Liver (tissue), 8 donors: ENCODE measurements at regions not wholly inside any gene's neighbourhood (a gene's known extent, or its start where the extent isn't known, plus 50 kb on each side); places are given as distances from the start of the nearest gene placed in this dataset.

Experiments
- DNase-seq: peaks from one replicate; pipeline ENCODE4 v3.0.0-alpha.2; 2017; ENCODE audit warnings: low spot score
- H3K27ac ChIP-seq, 2 donors: one replicate each; pipeline ENCODE4 v1.7.0; 2013; ENCODE audit warnings: inconsistent platforms in 2 of 2, low read length in 2 of 2, control low read depth in 1 of 2, low read depth in 1 of 2, mild to moderate bottlenecking in 1 of 2
- H3K27me3 ChIP-seq, 4 donors: one replicate each; pipeline versions ENCODE4 v1.6.1 to v1.7.0; 2013; ENCODE audit warnings: low read length in 3 of 4, inconsistent platforms in 1 of 4, mild to moderate bottlenecking in 1 of 4, moderate library complexity in 1 of 4; ENCODE audit not compliant: control insufficient read depth in 4 of 4, insufficient read depth in 4 of 4
- H3K36me3 ChIP-seq, 4 donors: one replicate each; pipeline versions ENCODE4 v1.6.1 to v1.7.0; 2013; ENCODE audit warnings: low read length in 3 of 4, mild to moderate bottlenecking in 3 of 4, low read depth in 1 of 4, moderate library complexity in 1 of 4; ENCODE audit not compliant: control insufficient read depth in 4 of 4, insufficient read depth in 3 of 4
- H3K4me1 ChIP-seq, 4 donors: one replicate each; pipeline versions ENCODE4 v1.6.1 to v1.7.0; 2013; ENCODE audit warnings: low read length in 3 of 4, mild to moderate bottlenecking in 3 of 4, moderate library complexity in 1 of 4; ENCODE audit not compliant: control insufficient read depth in 4 of 4, insufficient read depth in 4 of 4
- H3K4me3 ChIP-seq, 3 donors: one replicate each; pipeline versions ENCODE4 v1.6.1 to v1.7.0; 2013; ENCODE audit warnings: low read length in 3 of 3, control low read depth in 1 of 3, low read depth in 1 of 3, mild to moderate bottlenecking in 1 of 3
- H3K9ac ChIP-seq, 2 donors: one replicate each; pipeline ENCODE4 v1.7.0; 2013; ENCODE audit warnings: low read length in 2 of 2, mild to moderate bottlenecking in 2 of 2, moderate library complexity in 2 of 2, control low read depth in 1 of 2, low read depth in 1 of 2
- H3K9me3 ChIP-seq, 4 donors: one replicate each; pipeline versions ENCODE4 v1.6.1 to v1.7.0; 2013; ENCODE audit warnings: low read length in 3 of 4; ENCODE audit not compliant: control insufficient read depth in 4 of 4
- FOXA1 ChIP-seq: IDR thresholded peaks from 2 replicates; pipeline ENCODE4 v1.6.1; 2016; ENCODE audit warnings: antibody characterized with exemption
- FOXA2 ChIP-seq: IDR thresholded peaks from 2 replicates; pipeline ENCODE4 v1.6.1; 2016; ENCODE audit warnings: antibody characterized with exemption
- HNF4G ChIP-seq: IDR thresholded peaks from 2 replicates; pipeline ENCODE4 v1.6.1; 2016; ENCODE audit warnings: antibody characterized with exemption
- NR2F2 ChIP-seq: IDR thresholded peaks from 2 replicates; pipeline ENCODE4 v1.6.1; 2016; ENCODE audit warnings: antibody characterized with exemption
- RAD21 ChIP-seq, 2 donors: IDR thresholded peaks; 2 replicates each; pipeline ENCODE4 v1.6.1; 2016; ENCODE audit warnings: antibody characterized with exemption in 2 of 2, mild to moderate bottlenecking in 2 of 2
- SP1 ChIP-seq: IDR thresholded peaks from 2 replicates; pipeline ENCODE4 v1.6.1; 2018; ENCODE audit warnings: antibody characterized with exemption, mild to moderate bottlenecking
- TAF1 ChIP-seq: conservative IDR thresholded peaks from 2 replicates; pipeline ENCODE4 v1.6.1; 2016; ENCODE audit warnings: antibody characterized with exemption, mild to moderate bottlenecking
- YY1 ChIP-seq: IDR thresholded peaks from 2 replicates; pipeline ENCODE4 v1.6.1; 2016; ENCODE audit warnings: antibody characterized with exemption, mild to moderate bottlenecking
- WGBS: extraction: QIAGEN DNeasy Blood & Tissue Kit; methylation state at CpG from one replicate; pipeline ENCODE4 v1.1.7; 2013; 5-methylcytosine and 5-hydroxymethylcytosine counted together
- TF ChIP-seq, protein P1 (sequence below): IDR thresholded peaks from 2 replicates; pipeline ENCODE4 v1.6.1; 2016; ENCODE audit warnings: antibody characterized with exemption
- TF ChIP-seq, protein P2 (sequence below): IDR thresholded peaks from 2 replicates; pipeline ENCODE4 v1.6.1; 2016; ENCODE audit warnings: antibody characterized with exemption, mild to moderate bottlenecking
- TF ChIP-seq, protein P3 (sequence below): fragments of 150-350 bp; IDR thresholded peaks from 2 replicates; pipeline ENCODE4 v1.5.1; 2017; ENCODE audit warnings: improper control_type of control experiment, low read depth, low read length; ENCODE audit not compliant: missing input control
- TF ChIP-seq, protein P4 (sequence below): IDR thresholded peaks from 2 replicates; pipeline ENCODE4 v1.6.1; 2016; ENCODE audit warnings: antibody characterized with exemption
- donor health status: healthy.
- donor health status: healthy.
- donor health status: healthy.
- donor health status: healthy.
- donor health status: healthy.

DNA sequence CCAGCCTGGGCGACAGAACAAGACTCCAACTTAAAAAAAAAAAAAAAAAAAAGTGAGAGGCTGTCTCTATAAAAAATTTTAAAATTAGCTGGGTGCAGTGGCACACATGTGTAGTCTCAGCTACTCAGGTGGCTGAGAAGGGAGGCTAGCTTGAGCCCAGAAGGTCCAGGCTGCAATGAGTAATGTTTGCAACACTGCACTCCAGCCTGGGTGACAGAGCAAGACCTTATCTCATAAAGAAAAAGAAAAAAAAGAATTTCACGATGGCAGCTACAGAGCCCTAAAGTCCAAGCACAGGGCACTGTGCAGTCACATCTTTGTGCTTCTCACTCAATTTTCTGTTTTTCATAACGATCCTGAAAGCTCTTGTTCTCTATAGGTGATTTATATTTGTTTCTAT, 209.5 kb upstream of the KCTD7 start (continued):
- TF ChIP-seq FOXA1, result no peak
- TF ChIP-seq YY1, result no peak
- TF ChIP-seq FOXA2, result no peak

DNA sequence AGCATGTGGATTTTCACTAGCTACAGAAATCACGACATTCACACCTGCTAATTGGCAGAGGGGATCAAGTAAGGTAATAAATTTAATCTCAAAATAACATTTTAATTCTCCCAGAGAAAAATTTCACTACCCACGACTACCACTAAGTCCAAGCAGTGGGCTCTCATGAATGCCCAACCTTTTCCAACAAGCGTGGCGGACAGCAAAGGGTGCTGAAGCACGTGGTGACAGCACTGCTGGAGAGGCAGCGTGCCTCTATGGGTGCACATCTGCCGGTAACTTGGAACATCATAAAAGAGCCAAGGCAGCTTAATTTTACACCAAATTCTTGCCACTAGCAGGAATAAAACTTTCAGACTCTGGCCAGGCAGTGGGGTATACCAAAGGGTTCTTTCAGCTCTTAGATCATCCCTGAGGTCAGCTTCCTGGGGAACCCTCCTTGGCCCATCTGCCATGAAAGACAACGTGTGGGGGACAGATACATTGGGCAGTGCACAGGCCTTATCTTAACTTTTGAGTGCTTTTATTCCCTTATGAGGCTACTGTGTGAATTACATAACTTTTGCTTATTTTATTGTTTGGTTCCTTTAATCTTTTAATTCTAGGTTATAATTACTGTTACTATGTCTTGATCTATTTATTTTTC, 206.7 kb upstream of the KCTD7 start:
- H3K4me3 ChIP-seq, result no peak overlapping the region
- TF ChIP-seq, protein P1, sequence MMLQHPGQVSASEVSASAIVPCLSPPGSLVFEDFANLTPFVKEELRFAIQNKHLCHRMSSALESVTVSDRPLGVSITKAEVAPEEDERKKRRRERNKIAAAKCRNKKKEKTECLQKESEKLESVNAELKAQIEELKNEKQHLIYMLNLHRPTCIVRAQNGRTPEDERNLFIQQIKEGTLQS, result no peak
- no peak for TF ChIP-seq YY1
- TF ChIP-seq, protein P2, sequence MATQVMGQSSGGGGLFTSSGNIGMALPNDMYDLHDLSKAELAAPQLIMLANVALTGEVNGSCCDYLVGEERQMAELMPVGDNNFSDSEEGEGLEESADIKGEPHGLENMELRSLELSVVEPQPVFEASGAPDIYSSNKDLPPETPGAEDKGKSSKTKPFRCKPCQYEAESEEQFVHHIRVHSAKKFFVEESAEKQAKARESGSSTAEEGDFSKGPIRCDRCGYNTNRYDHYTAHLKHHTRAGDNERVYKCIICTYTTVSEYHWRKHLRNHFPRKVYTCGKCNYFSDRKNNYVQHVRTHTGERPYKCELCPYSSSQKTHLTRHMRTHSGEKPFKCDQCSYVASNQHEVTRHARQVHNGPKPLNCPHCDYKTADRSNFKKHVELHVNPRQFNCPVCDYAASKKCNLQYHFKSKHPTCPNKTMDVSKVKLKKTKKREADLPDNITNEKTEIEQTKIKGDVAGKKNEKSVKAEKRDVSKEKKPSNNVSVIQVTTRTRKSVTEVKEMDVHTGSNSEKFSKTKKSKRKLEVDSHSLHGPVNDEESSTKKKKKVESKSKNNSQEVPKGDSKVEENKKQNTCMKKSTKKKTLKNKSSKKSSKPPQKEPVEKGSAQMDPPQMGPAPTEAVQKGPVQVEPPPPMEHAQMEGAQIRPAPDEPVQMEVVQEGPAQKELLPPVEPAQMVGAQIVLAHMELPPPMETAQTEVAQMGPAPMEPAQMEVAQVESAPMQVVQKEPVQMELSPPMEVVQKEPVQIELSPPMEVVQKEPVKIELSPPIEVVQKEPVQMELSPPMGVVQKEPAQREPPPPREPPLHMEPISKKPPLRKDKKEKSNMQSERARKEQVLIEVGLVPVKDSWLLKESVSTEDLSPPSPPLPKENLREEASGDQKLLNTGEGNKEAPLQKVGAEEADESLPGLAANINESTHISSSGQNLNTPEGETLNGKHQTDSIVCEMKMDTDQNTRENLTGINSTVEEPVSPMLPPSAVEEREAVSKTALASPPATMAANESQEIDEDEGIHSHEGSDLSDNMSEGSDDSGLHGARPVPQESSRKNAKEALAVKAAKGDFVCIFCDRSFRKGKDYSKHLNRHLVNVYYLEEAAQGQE, result no peak
- no peak for TF ChIP-seq SP1
- TF ChIP-seq NR2F2, result no peak
- WGBS, result 93% methylated on average over 8 of the region's 8 CpGs

DNA sequence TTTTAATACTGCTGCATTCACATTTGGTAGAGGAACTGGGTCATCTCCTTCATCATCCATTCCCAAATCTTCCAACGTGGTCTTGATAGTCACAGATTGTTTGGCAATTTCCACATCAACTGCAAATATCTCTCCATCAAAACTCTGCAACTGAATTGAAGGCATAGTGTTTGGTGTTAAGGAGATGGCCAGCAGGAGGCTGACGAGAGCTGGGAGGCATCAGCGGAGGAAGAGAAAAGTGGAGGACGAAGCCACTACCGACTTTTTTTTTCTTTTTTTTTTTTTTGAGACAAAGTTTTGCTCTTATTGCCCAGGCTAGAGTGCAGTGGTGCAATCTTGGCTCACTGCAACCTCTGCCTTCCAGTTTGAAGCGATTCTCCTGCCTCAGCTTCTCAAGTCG, 205.0 kb upstream of the KCTD7 start:
- no peak for DNase-seq
- Histone ChIP-seq H3K9ac (no peak overlapping the region), H3K27me3 (no peaks in the 10 kb centered on the region), H3K4me1 (no peaks in the 10 kb centered on the region), H3K4me3 (no peak overlapping the region), H3K36me3 (peaks cover 0 to 15% (median 4%) of the 10 kb centered on the region in 4 donors), H3K9me3 (no peaks in the 10 kb centered on the region), H3K27ac (no peak overlapping the region)
- WGBS, result 91% methylated on average over 7 of the region's 7 CpGs
- no peak for TF ChIP-seq TAF1
- no peak for TF ChIP-seq HNF4G
- TF ChIP-seq FOXA2, result no peak
- TF ChIP-seq, protein P3, sequence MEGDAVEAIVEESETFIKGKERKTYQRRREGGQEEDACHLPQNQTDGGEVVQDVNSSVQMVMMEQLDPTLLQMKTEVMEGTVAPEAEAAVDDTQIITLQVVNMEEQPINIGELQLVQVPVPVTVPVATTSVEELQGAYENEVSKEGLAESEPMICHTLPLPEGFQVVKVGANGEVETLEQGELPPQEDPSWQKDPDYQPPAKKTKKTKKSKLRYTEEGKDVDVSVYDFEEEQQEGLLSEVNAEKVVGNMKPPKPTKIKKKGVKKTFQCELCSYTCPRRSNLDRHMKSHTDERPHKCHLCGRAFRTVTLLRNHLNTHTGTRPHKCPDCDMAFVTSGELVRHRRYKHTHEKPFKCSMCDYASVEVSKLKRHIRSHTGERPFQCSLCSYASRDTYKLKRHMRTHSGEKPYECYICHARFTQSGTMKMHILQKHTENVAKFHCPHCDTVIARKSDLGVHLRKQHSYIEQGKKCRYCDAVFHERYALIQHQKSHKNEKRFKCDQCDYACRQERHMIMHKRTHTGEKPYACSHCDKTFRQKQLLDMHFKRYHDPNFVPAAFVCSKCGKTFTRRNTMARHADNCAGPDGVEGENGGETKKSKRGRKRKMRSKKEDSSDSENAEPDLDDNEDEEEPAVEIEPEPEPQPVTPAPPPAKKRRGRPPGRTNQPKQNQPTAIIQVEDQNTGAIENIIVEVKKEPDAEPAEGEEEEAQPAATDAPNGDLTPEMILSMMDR, result no peak
- TF ChIP-seq, protein P4, sequence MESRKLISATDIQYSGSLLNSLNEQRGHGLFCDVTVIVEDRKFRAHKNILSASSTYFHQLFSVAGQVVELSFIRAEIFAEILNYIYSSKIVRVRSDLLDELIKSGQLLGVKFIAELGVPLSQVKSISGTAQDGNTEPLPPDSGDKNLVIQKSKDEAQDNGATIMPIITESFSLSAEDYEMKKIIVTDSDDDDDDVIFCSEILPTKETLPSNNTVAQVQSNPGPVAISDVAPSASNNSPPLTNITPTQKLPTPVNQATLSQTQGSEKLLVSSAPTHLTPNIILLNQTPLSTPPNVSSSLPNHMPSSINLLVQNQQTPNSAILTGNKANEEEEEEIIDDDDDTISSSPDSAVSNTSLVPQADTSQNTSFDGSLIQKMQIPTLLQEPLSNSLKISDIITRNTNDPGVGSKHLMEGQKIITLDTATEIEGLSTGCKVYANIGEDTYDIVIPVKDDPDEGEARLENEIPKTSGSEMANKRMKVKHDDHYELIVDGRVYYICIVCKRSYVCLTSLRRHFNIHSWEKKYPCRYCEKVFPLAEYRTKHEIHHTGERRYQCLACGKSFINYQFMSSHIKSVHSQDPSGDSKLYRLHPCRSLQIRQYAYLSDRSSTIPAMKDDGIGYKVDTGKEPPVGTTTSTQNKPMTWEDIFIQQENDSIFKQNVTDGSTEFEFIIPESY, result no peak
- TF ChIP-seq RAD21 (IDR thresholded peaks at IDR 0.05), result peak in 1 of 2 donors; percentile 7
- TF ChIP-seq FOXA1, result no peak

More for the DNA sequence above, 206.7 kb upstream of the KCTD7 start:
- no peaks in the 10 kb centered on the region for H3K4me1 ChIP-seq
- H3K9me3 ChIP-seq, result no peaks in the 10 kb centered on the region
- no peak for DNase-seq
- peaks cover 0 to 12% (median 3%) of the 10 kb centered on the region in 4 donors for H3K36me3 ChIP-seq
- no peak overlapping the region for H3K27ac ChIP-seq
- H3K9ac ChIP-seq, result no peak overlapping the region
- no peaks in the 10 kb centered on the region for H3K27me3 ChIP-seq
